Fibroblast of villous mesenchyme (primary cell): ENCODE measurements at regions not wholly inside any gene's neighbourhood (a gene's known extent, or its start where the extent isn't known, plus 50 kb on each side); places are given as distances from the start of the nearest gene placed in this dataset.

ENCODE experiments used
- DNase-seq: peaks from one replicate; pipeline ENCODE4 v3.0.0-alpha.2; 2010; ENCODE audit warnings: low read depth
- H3K4me3 ChIP-seq: 2 replicates; pipeline ENCODE4 v1.5.1; 2011; ENCODE audit warnings: low read depth, mild to moderate bottlenecking, low read length
- CTCF ChIP-seq: IDR thresholded peaks from 2 replicates; pipeline ENCODE4 v1.5.1; 2012; ENCODE audit warnings: low read depth, mild to moderate bottlenecking, low read length; ENCODE audit not compliant: insufficient read depth

DNA sequence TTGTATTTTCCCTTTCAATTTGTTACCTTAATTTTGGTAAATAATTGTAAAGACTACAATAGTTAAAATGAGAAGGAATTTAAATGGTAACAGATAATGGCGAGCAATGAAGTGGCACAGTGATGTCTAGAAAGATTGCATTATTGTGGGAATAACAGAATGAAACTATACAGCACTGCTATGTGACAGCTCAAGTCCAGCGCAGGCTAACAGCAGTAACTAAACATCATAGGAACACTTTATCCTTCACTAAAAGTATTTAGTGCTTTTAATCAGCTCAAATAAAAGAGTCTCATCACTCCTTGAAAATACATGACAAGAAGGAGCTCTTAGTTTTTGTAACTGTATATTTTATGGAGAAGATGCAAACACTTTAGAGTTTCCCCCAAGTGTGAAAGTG is 190.8 kb downstream of the TENT5A start:
- H3K4me3 ChIP-seq = no peak overlapping the region
- TF ChIP-seq CTCF = no peak
- peak; percentile 64 for DNase-seq

GRCh38 chr6:81561071-81561564 is 191.4 kb downstream of the TENT5A start:
- peak; percentile 39 for DNase-seq
- no peak for TF ChIP-seq CTCF
- no peak overlapping the region for H3K4me3 ChIP-seq

- DNase-seq = peak; percentile 68
- H3K4me3 ChIP-seq = no peak overlapping the region
- no peak for TF ChIP-seq CTCF
These were observed 194.7 kb downstream of the TENT5A start for GRCh38 chr6:81557811-81558210.

GRCh38 chr6:81556551-81556950 is 195.9 kb downstream of the TENT5A start:
- H3K4me3 ChIP-seq = no peak overlapping the region
- no peak for TF ChIP-seq CTCF
- DNase-seq = peak; percentile 72

DNA sequence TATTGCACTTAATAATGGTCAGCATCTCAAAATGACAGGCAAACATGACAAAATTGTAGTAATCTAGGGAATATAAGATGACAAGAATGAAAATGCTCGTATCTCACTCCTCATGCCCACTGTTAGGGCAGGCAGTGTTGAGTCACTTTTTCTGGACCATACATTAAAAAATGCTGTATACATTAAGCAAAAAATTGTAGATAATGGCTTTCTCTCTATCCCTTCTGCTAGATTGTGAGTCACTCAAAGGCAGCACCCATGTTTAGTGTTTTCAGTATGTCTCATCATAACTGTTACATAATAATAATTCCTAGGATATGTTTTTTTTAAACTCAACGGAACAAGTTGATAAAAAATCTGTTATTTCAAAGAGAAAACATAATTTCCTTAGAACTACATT is 199.3 kb downstream of the TENT5A start:
- no peak overlapping the region for H3K4me3 ChIP-seq
- TF ChIP-seq CTCF = no peak
- DNase-seq = peak; percentile 53

DNA sequence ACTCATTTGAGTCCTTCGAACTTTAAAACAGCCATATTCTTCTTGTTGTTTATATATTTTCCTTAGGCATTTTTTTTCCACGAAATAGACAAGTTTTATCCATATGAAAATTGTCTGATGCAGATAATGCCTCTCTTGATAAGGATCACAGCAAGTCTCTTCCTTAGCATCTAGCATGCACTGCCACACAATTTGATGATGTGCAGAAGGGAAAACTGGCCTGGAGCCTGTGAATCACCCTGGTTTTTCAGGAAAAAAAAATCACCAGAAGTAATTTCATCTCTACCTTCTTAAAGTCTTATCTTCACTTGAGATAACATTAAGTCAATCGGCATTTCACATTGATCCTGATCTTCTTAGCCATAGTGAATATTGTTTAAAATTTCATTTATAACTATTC is 199.8 kb downstream of the TENT5A start:
- no peak for TF ChIP-seq CTCF
- peak; percentile 30 for DNase-seq
- no peak overlapping the region for H3K4me3 ChIP-seq

GRCh38 chr6:81547149-81547548 is 205.3 kb downstream of the TENT5A start:
- no peak overlapping the region for H3K4me3 ChIP-seq
- DNase-seq = no peak
- TF ChIP-seq CTCF = no peak
